HG03342 (cell line): ENCODE measurements at regions not wholly inside any gene's neighbourhood (a gene's known extent, or its start where the extent isn't known, plus 50 kb on each side); places are given as distances from the start of the nearest gene placed in this dataset.

Experiments used
- ATAC-seq: cut with Tn5 transposase; IDR thresholded peaks from one replicate; pipeline ENCODE4 v1.9.1; 2021; ENCODE audit warnings: mild to moderate bottlenecking, moderate library complexity; ENCODE audit not compliant: unreplicated experiment

DNA sequence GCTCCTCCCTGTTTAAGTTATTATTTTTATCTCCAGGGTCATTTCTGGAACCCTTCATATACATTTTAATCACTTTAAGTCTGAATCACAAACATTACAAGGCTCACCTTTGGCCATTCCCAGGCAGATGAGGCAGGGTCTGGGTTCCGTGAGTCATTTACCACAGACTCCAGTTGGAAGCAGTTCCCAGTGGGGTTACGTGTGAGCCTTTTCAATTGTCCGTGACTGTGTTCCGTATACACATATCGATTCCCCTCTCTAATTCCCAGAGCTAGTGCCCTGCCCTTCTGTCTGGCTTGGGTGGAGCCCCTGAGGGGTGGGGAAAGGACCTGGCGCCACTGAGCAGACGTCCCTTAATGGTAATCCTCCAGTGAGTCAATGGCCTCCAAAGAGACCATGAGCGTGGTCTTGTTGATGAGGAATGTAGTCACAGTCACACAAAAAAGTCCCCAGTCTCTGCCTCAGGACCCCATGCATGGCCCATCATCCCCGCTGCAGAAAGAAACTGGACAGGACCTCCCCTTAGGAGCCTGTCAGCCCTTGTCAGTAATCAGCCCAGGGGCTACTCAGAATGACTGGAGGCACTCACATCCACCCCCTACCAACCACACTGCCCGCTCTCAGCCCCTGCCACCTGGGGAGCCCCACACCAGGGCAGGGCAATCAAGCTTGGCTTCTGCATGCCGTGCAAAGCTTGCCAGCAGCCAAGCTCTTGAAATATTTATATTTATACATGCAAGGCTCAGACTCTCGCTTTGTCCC is 144.4 kb downstream of the ZIC5 start:
- ATAC-seq = no peak

GRCh38 chr13:99823961-99824360 is 147.6 kb downstream of the ZIC5 start:
- ATAC-seq = no peak

DNA sequence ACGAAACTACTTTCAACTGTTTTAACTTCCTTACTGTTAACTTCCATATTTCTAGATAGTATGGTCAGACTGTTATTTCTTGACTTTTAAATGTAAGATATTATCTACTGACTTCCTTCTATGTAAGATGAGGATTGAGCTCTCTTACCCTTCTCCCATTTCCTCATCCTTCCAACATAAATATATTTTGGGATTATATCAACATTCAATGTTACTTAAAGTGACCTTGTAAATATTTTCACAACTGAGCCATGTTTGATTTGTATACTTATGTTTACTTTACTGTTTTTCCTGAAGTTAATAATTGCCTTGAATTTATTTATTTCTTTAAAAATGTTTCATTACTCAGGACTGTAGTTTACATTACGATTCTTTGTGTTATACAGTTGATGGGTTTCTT is 148.7 kb downstream of the ZIC5 start:
- ATAC-seq = no peak

DNA sequence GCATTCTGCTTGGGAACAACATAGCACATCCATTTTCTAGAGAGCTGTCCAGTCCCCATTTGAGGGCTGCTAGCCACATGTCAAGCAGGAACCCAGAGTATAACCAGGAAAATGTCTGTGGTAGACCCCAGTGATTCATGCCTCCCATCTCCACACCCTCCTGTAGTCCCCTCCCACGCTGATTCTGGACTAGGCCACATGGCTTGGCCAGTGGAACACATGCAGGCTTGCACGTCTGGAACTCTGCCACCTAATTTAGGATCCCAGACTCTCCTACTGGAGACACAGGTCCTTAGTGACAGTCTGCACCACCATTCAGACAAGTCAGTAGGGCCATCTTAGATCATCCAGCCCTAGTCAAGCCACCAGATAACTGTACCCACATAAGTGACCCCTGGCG is 149.8 kb downstream of the ZIC5 start:
- no peak for ATAC-seq

DNA sequence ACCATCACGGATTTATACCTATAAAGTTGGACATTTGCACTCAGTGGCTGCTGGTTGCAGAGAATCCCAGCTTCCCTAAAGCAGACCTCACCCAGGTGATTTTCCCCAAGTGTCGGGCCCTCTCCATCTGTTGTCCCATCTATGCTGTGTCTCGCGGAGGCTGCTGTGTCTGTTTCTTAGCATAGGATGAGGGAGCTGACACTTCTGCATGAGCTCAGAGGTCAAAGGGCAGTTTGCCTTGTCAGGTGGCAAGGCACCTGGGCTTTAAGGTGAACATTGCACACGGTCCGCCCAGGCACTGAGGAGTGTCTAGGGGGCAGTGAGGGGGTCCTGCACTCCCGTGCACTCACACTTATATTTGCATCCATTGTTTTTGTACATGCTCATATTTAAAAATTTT is 151.6 kb downstream of the ZIC5 start:
- no peak for ATAC-seq

DNA sequence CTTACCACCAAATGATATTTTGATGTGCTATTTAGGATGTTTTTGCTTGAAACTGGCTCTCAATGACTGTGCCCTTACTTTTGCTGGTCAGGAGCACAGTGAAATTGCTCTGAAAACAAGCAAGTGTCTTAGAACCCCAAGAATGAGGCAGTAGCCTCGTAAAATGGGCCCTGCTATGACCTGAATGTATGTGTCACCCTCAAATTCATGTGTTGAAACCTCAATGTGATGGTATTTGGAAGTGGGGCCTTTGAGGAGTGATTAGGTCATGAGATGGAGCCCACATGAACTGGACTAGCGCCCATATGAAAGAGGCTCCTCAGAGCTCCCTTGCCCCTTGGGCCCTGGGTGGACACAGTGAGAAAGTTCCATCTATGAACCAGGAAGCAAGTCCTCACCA is 155.2 kb downstream of the ZIC5 start:
- ATAC-seq = no peak

- ATAC-seq = no peak
These were observed 158.1 kb downstream of the ZIC5 start for GRCh38 chr13:99813336-99814095.

DNA sequence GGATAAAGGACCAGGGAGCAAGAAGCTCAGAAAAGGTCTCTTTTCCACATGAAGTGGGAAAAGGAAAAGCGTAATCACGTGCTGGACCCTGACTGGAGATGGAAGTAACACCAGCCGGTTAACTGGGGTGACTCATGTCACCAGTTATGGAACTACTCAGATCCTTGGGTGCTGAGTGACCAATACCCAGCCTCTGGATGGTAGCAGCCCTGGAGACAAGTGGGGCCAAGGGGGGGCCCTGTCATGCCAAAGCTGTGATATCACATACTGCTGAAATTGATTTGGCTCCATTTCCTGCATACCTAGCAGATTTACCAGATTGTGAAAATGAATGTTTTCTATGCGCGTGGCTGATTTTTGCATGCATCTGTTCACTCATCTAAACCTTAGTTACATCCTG is 158.9 kb downstream of the ZIC5 start:
- ATAC-seq = no peak

- ATAC-seq = no peak
These were observed 160.4 kb downstream of the ZIC5 start for GRCh38 chr13:99811067-99811700.

DNA sequence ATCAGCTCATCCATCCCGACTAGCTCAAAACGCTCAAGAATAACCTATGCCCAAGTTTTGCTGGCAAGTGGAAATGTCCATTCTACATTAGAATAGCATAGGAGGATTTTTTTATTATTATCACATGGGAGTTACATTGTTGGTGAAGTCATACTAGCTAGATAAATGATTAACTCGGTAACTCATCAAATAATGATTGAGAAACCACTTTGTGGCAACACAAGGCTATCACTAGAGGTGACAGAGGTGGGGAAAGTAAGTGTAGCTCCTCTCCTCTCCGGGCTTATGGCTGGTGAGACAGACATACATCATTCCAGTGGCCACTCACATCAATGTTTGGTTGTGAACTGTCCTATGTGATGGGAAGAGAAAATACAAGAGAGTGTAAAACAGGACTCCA is 161.6 kb downstream of the ZIC5 start:
- no peak for ATAC-seq

GRCh38 chr13:99809496-99809895 is 162.1 kb downstream of the ZIC5 start:
- no peak for ATAC-seq

GRCh38 chr13:99808786-99809185 is 162.8 kb downstream of the ZIC5 start:
- ATAC-seq = no peak

GRCh38 chr13:99806671-99807070 is 164.9 kb downstream of the ZIC5 start:
- ATAC-seq = no peak

DNA sequence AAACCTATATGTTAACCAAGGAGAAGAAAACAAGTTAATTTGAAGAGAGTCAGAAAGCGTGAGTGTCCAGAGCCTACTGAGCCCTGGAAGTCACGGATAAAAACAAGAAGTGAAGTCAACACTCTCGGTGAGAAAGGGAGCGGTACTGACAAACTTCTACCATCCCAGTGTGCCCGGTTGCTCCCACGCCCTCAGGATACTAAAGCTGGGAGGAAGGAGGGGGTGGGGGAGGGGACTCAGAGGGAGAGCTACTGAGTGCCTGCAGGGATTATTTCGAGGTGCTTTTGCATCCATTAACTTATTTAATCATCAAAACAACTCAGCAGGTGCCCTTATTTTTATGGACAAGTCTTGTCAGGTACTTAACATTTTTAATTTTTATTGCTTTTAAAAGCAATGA is 166.2 kb downstream of the ZIC5 start:
- no peak for ATAC-seq

DNA sequence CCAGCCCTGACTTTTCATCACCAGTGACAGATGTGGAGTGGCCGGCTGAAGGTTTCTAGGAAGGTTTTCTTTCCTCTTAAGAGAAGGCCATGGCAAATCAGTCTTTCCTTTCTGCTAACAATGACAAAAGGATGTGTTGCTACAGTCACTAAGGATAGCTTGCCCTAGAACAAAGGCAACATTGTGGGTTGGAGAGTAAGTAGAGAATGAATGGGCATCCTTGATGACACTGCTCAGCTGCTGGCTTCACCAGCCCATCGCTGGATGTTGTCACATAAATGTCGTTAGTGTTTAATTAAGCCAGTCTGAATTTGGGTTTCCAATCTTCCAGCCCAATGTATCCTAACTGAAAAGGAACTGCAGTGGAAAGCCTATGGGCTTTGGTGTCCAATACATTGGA is 168.4 kb downstream of the ZIC5 start:
- ATAC-seq = no peak

- no peak for ATAC-seq
These were observed 169.2 kb downstream of the ZIC5 start for GRCh38 chr13:99802416-99802815.

- ATAC-seq = no peak
These were observed 170.6 kb downstream of the ZIC5 start for GRCh38 chr13:99800951-99801350.

- ATAC-seq = no peak
These were observed 171.6 kb downstream of the ZIC5 start for GRCh38 chr13:99800011-99800410.

- ATAC-seq = no peak
These were observed 172.8 kb downstream of the ZIC5 start for GRCh38 chr13:99798756-99799155.

- no peak for ATAC-seq
These were observed 173.9 kb downstream of the ZIC5 start for GRCh38 chr13:99797691-99798090.

- ATAC-seq = no peak
These were observed 175.3 kb downstream of the ZIC5 start for GRCh38 chr13:99796175-99796819.
